IPS DF 19.7 (cell line): ENCODE measurements at regions not wholly inside any gene's neighbourhood (a gene's known extent, or its start where the extent isn't known, plus 50 kb on each side); places are given as distances from the start of the nearest gene placed in this dataset.
"Not testable (repeated sequence)": the region's sequence is repeated elsewhere in the genome, so short reads cannot be mapped to it uniquely, and the experiment has no call there.

Experiments
- DNase-seq: peaks from one replicate; pipeline ENCODE4 v3.0.0-alpha.2; 2013; ENCODE audit warnings: low read depth, low spot score

DNA sequence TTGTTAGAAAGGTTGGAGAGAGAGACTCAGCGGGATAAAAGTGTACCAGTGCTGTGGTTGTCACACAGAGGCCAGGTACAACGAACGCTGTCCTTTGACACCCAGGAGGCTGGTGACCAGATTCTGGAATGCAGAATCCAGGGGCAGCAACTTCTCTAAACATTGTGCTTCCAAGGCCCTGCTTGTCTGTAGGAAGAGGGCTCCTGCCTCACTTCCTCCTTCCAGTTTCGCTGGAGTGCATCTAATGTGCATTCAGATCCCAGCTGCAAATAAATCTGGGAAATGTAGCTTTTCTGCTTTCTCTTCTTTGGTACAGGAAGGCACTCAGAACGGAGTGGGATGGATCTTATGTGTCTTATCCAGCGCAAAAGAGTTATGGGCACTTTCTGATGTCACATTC lies 171.8 kb upstream of the ATP5MC3 start:
- no peak for DNase-seq

DNA sequence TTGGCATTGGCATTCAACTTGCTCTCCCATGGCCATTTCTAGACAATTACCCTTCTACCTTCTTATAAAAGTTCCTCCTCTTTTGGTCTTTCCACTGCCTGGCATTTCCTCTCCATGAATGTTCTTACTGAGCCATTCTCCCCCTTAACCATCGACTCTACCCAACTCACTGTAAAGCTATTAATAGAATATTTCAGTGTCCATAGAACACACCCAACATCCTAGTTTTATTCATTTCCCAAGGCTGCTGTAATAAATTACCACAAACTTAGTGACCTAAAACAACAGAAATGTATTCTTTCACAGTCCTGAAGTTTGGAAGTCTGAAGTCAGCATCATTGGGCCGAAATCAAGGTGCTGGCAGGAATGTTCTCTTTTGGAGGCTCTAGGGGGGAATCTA lies 170.0 kb upstream of the ATP5MC3 start:
- DNase-seq = no peak

DNA sequence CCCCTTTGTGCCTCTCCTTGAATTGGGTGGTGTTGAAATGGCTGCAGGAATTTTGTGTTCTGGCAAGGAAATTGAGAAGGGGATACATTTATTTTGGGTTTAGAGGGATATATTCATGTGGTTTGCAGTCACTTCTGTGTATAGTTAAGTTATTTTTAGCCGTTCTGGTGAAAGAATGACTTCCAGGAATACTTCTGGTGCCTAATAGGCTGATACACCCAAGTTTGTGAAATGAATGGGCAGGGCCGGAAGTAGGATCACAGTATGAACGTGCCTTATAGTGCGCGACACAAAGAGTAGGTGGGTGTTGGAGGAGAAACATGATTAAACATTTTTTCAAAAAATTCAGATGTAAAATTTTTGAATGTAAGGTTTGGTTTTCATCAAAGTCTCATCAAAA lies 168.6 kb upstream of the ATP5MC3 start:
- no peak for DNase-seq

DNA sequence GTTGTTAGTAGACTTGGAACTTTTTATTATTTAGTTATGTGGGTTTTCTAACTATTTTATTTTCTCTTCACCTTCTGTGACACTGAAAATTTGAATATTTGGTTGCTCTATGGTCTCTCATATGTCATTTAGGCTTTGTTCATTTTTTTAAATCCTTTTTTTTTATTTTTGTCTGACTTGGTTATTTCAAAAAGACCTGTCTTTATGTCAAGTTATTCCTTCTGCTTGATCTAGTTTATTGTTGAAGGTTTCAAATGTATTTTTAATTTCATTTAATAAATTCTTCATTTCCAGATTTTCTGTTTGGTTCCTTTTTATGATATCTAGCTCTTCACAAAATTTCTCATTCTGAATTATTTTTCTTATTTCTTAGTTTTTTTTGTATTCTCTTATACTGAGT lies 160.6 kb upstream of the ATP5MC3 start:
- DNase-seq = no peak

DNA sequence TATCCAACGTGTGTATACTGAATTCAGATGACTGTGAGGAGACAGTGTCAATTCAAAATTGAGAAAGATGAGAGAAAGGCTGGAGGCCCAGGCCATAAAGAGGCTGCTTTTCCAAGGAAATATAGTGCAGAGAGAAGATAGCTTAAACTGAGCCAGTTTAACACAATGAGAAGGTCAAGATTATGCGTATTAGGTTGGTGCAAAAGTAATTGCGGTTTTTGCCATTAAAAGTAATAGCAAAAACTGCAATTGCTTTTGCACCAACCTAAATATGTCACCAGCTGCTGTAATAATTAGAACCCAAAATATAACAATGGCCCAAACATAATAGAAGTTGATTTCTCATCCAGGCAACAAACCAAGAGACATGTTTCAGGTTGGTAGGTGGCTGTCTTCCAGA lies 148.7 kb upstream of the ATP5MC3 start:
- no peak for DNase-seq

DNA sequence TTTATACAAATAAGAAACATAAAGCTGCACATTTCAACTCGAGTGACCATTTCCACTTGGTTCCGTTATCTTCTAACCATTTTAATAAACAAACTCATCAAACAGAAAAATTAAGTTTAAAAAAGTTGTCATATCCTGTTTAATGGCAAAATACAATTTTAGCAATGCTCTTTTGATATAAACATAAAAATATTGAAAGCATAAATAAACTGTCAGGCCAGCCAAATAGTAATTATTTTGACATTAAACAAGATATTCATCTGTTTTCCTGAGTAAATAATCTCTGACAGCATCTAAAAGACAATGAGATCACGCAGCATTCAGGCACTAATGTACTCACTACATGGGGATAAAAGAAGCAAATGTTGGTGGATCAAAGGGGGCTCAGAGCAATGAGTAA lies 145.3 kb upstream of the ATP5MC3 start:
- DNase-seq = no peak

DNA sequence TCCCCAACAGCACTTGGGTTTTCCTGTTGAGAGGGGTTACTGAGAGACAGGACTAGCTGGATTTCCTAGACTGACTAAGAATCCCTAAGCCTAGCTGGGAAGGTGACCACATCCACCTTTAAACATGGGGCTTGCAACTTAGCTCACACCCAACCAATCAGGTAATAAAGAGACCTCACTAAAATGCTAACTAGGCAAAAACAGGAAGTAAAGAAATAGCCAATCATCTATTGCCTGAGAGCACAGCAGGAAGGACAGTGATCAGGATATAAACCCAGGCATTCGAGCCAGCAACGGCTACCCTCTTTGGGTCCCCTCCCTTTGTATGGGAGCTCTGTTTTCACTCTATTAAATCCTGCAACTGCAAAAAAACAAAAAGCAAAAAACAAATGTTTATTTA lies 144.7 kb upstream of the ATP5MC3 start:
- DNase-seq = not testable (repeated sequence)

DNA sequence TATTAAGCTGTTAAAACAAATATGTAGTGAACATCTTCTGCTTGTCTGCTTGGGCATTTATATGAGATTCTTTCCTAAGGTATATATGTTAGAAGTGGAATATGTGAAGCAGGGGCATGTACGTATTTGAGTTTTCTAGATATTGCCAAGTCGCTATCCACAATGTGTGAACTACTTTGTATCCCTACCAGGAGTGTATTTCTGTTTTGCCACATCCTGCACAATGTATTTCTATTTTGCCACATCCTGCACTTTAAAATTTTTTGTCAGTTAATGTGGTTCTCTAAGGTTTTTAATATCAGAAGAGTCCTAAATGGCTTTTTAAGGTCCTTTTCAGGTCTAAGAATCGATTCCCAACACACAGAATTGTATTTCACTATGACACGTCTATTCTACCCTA lies 141.7 kb upstream of the ATP5MC3 start:
- no peak for DNase-seq

DNA sequence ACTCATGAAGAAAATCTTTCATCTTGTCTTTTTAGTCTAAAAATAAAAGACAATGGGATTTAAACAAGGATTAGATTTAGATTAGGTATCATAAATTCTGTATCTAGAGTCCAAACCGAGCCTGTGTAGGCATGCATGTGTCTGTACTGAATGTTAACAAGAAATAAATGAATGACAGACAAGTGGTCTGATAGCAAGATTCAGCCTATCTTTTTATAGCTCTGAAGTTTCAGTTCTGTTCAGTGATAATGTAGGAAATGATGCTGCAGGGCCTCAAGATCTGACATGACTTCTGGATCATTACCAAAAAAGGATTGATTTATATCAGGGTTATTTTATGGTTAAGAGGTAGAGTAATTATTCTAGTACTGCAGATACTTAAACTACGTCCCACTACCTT lies 137.0 kb upstream of the ATP5MC3 start:
- no peak for DNase-seq

DNA sequence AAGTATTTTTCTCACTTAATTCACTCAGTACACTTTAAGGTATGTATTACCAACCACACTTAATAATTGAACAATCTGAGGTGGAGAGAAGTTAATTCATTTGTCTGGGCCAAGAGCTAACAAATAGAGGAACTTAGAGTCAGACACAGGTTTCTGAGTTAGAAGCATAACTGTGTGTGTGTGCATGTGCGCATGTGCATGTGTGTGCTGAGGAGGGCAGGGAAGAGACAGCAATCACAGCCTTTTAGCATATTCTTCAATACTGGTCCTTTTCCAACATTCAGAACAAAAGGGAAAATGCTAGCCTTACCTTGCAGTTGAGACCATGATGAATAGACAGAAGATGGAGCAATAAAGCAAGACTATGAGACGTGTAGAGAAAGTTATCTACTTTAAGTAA lies 136.2 kb upstream of the ATP5MC3 start:
- DNase-seq = no peak

DNA sequence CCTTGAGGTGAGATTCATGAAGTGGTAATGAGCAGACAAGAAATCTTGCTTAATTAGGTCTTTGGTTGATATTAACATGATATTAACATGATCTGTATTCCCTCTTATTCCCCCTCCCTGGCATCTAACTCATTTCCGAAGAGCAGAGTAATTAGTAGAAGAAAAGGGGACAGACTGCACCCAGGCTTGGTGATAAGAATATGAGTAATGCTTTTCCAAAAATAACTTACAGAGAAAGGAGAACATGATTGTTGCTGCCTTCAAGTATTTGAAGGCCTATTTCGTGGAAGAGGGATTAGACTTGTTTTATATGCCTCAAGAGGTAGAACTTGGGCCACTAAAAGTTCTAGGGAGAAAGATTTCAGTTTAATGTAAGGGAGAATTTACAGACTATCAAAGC lies 130.6 kb upstream of the ATP5MC3 start:
- DNase-seq = no peak

DNA sequence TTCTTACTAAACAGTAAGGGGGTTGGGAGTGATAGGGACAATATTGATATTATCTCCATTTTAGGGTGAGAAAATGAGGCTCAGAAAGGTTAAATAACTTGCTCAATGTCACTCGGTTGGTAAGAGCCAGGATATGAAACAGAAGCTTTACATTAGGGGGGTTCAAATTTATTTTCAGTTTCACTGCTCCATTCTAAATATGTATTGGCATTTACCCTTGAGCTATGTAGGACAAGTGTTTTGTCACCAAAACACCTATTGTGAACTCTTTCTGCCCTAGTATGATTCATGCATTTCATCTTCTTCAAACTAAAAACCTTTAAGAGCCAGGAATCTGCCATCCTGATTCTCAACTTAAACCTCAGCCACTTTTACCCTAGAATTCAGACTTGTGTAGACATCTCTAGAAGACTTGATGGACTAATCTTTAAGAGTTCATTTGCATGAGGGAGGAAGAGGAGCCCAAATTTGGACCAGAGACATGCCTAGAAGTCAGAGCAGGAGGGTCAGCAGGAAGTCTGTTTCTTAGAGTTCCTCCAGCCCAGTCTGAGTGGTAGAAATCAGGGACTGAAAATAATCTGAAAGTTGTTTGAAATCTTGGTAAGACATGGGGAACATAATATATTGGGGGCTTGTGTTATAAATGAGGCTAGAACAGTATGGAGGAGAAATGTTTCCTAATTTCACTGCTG lies 129.4 kb upstream of the ATP5MC3 start:
- no peak for DNase-seq

DNA sequence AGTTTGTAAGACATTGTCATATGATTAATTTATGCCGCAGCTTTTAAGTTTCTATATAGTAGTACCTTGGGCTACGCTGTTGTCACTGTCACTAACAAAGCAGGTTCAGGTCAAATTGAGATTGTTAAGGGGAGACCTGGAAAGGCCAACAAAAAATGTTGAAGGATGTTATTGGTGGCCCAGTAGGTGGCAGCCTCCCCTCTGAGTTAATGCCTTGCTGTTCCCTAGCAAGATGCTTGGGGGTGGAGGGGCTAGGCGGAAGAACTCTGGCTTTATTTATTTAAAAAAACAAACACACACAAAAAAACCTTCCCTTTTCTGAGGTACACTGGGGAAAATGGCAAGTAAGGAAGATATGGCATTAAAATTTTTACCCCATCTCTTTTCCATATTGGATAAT lies 128.3 kb upstream of the ATP5MC3 start:
- peak; percentile 28 for DNase-seq

DNA sequence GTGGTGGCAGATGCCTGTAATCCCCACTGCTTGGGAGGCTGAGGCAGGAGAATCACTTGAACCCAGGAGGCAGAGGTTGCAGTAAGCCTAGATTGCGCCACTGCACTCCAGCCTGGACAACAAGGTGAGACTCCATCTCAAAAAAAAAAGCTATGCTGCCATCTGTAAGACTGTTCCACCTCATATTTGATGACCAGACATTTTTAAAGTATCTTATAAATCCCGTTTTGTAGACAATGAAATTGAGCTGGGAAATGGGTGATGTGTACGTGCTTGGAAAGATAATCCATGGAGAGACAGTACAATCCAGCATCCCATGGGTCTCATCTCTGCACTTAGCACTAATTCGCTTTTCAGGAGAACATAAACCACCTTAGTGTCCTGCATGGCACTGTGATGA lies 126.5 kb upstream of the ATP5MC3 start:
- no peak for DNase-seq

DNA sequence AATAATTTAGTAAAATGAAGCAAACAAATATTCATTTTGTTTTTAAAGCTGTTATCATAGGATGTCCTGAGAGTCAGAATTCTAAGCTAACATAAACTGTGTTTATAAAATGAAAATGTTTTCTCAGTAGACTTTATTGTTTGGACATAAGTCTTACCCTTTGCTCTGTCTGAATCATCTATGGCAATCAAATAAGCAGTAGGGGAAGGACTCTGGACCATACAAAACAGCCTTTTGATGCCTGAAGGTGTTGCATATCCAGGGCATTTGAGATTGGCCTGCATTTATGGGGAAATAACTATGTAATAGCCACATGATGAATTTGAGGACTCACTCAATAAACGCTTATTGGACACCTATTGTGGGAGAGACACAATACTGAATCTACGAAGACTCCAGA lies 123.0 kb upstream of the ATP5MC3 start:
- DNase-seq = no peak

DNA sequence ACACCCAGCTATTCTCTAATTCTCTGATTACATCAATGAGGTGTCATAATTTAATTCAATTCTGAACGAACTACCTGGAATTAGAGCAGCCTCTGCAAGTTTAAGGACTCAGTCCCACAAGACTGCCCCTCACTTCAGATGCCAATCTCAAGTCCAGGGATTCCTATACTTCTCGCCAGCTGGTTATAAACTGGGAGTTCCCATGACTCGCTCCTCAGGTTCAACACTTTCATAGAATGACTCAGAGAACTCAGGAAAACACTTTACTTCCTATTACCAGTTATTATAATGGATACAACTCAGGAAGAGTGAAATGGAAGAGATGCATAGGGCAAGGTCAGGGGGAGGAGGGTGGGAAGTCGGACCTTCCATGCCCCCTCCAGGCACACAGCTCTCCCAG lies 112.3 kb upstream of the ATP5MC3 start:
- no peak for DNase-seq

DNA sequence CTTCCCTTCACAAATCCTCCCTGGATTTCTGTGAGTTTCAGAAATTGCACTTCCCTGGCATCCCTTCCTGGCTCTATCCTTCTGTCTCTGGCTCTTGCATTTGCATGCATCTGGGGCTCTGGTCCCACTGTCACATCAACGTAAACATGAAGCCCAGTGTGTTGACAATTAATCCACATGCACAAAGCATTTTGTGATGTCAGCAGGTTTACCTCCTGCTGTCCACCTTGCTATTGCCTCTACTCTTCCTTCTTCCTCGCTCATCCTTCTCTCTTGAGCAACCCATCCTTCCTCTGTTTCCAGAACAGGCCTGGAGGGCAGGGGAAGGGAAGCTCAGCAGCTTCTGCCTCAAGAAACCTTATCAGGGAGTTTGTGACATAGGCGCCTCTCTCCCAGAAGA lies 111.7 kb upstream of the ATP5MC3 start:
- DNase-seq = no peak

DNA sequence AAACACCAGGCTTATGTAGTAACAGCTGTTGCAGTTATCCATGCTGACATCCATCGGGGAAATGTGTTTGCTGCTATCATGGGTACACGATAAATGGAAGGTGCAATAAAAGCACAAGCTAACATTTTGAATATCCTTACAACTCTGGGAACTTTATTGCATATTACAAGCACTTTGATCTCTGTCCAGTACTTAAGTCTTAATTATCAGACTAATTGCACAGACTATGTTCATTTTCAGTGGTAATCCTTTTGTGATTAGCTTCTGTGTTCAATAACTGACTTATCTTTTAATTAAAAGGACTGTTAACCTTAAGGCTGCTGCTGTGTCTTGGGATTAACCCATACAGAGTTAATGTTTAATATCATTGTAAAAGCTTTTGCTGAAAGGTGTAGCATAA lies 101.4 kb upstream of the ATP5MC3 start:
- no peak for DNase-seq

DNA sequence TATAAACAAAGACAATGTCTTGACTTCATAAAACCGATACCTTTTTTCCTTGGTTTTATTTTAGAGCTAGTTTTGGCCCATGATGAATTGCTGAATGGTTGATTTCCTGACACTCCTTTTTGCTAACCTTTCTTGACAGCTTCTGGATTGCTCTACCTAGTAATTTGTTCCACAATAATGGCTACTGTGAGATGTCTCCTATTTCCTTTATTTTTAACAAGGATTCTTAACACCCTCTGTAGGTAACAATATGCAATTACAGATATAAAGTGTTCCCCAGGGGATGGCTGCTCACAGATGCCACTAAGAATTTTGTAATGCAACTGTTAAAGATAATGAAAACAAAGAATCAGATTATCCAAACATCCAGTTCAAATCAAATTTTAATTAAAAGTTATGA lies 100.8 kb upstream of the ATP5MC3 start:
- DNase-seq = no peak

DNA sequence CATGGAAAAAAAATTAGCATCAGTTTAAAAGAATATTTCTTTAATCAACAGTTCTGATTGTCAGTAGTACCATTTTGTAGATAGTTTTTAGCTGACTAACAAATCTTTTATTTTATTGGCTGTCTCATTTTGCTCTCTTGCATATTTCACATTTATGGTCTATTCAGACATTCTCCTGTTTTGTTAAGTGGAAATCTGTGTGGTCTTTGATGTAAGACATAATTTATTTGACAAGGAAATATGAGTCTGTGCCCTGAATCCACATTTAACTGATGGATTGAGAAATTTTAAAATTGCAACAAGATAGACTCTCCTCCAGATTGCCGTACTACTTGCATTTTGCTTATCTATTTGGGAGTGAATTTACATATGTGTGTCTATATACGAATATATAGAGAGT lies 96.3 kb upstream of the ATP5MC3 start:
- no peak for DNase-seq

DNA sequence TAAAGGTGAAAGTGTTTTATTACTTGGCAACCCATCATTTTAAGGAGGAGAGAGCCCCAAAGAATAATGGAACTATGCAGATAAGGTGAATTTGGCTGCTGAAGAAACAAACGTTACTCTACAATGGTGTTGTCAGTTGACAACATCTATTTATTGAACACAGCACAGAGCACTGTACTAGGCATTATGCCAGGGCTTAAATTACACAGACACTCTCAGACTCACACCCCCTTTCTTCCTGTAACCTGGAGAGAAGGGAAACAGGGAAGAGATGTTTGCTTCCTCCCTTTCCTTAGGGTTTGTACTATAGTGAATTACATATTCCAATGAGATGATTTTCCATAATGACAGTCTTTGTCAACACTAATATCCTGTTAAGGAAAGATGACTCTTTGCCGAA lies 94.0 kb upstream of the ATP5MC3 start:
- no peak for DNase-seq

DNA sequence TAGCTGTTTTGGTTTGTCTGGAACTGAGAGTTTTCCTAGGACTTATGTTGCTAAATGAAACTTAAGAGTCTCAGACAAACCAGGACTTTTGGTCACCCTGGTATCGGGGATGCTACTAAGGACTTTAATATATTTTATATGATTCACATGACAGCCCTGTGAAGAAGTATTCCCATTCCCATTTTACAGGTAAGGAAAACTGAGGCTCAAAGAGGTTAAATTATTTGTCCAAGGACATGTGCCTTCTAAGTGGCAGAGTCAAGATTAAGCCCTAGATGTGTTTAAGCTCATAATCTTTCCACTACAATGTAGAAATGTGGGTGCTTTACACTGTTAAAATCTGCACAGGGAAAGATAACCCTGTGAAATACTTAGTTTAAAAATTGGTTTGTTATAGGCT lies 77.7 kb upstream of the ATP5MC3 start:
- no peak for DNase-seq

DNA sequence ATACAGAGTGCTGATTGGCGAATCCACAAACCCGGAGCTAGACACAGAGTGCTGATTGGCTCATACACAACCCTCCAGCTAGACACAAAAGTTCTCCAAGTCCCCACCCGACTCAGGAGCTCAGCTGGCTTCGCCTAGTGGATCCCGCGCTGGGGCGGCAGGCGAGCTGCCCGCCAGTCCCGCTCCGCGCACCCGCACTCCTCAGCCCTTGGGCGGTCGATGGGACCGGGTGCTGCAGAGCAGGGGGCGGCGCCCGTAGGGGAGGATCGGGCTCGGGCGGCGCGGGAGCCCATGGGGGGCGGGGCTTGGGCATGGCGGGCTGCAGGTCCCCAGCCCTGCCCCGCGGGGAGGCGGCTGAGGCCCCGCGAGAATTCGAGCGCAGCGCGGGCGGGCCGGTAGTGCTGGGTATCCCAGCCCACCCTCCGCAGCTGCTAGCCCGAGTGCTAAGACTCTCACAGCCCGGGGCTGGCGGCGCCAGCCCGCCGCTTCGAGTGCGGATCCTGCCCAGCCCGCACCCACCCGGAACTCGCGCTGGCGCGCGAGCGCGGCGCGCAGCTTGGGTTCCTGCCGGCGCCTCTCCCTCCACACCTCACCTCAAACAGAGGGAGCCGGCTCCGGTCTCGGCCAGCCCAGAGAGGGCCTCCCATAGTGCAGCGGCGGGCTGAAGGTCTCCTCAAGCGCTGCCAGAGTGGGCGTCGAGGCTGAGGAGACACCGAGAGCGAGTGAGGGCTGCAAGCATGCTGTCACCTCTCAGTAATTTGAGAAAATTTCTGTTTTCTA lies 75.5 kb upstream of the ATP5MC3 start:
- no peak for DNase-seq

DNA sequence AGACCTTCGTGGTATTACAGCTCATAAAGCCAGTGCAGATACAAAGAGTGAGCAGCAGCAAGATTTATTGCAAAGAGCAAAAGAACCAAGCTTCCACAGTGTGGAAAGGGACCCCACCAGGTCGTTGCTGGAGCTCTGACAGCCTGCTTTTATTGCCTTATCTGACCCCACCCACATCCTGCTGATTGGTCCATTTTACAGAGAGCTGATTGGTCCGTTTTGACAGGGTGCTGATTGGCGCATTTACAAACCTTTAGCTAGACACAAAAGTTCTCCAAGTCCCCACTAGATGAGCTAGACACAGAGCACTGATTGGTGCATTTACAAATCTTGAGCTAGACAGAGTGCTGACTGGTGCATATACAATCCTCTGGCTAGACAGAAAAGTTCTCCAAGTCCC lies 74.9 kb upstream of the ATP5MC3 start:
- not testable (repeated sequence) for DNase-seq
